Liver (tissue), 8 donors: ENCODE measurements at regions not wholly inside any gene's neighbourhood (a gene's known extent, or its start where the extent isn't known, plus 50 kb on each side); places are given as distances from the start of the nearest gene placed in this dataset.

Experiments
- DNase-seq: peaks from one replicate; pipeline ENCODE4 v3.0.0-alpha.2; 2017; ENCODE audit warnings: low spot score
- H3K27ac ChIP-seq, 2 donors: one replicate each; pipeline ENCODE4 v1.7.0; 2013; ENCODE audit warnings: inconsistent platforms in 2 of 2, low read length in 2 of 2, control low read depth in 1 of 2, low read depth in 1 of 2, mild to moderate bottlenecking in 1 of 2
- H3K27me3 ChIP-seq, 4 donors: one replicate each; pipeline versions ENCODE4 v1.6.1 to v1.7.0; 2013; ENCODE audit warnings: low read length in 3 of 4, inconsistent platforms in 1 of 4, mild to moderate bottlenecking in 1 of 4, moderate library complexity in 1 of 4; ENCODE audit not compliant: control insufficient read depth in 4 of 4, insufficient read depth in 4 of 4
- H3K36me3 ChIP-seq, 4 donors: one replicate each; pipeline versions ENCODE4 v1.6.1 to v1.7.0; 2013; ENCODE audit warnings: low read length in 3 of 4, mild to moderate bottlenecking in 3 of 4, low read depth in 1 of 4, moderate library complexity in 1 of 4; ENCODE audit not compliant: control insufficient read depth in 4 of 4, insufficient read depth in 3 of 4
- H3K4me1 ChIP-seq, 4 donors: one replicate each; pipeline versions ENCODE4 v1.6.1 to v1.7.0; 2013; ENCODE audit warnings: low read length in 3 of 4, mild to moderate bottlenecking in 3 of 4, moderate library complexity in 1 of 4; ENCODE audit not compliant: control insufficient read depth in 4 of 4, insufficient read depth in 4 of 4
- H3K4me3 ChIP-seq, 3 donors: one replicate each; pipeline versions ENCODE4 v1.6.1 to v1.7.0; 2013; ENCODE audit warnings: low read length in 3 of 3, control low read depth in 1 of 3, low read depth in 1 of 3, mild to moderate bottlenecking in 1 of 3
- H3K9ac ChIP-seq, 2 donors: one replicate each; pipeline ENCODE4 v1.7.0; 2013; ENCODE audit warnings: low read length in 2 of 2, mild to moderate bottlenecking in 2 of 2, moderate library complexity in 2 of 2, control low read depth in 1 of 2, low read depth in 1 of 2
- H3K9me3 ChIP-seq, 4 donors: one replicate each; pipeline versions ENCODE4 v1.6.1 to v1.7.0; 2013; ENCODE audit warnings: low read length in 3 of 4; ENCODE audit not compliant: control insufficient read depth in 4 of 4
- EGR1 ChIP-seq, 2 donors: IDR thresholded peaks; 2 replicates each; pipeline ENCODE4 v1.6.1; 2016 to 2018; ENCODE audit warnings: antibody characterized with exemption in 2 of 2, low read depth in 2 of 2
- FOXA1 ChIP-seq: IDR thresholded peaks from 2 replicates; pipeline ENCODE4 v1.6.1; 2016; ENCODE audit warnings: antibody characterized with exemption
- GABPA ChIP-seq, 2 donors: IDR thresholded peaks in 1 of 2; conservative IDR thresholded peaks in 1 of 2; 2 replicates each; pipeline ENCODE4 v1.6.1; 2016; ENCODE audit warnings: antibody characterized with exemption in 2 of 2, mild to moderate bottlenecking in 1 of 2, moderate library complexity in 1 of 2
- HNF4A ChIP-seq, 2 donors: conservative IDR thresholded peaks; 2 replicates each; pipeline ENCODE4 v1.6.1; 2016; ENCODE audit warnings: antibody characterized with exemption in 2 of 2, mild to moderate bottlenecking in 2 of 2
- HNF4G ChIP-seq: IDR thresholded peaks from 2 replicates; pipeline ENCODE4 v1.6.1; 2016; ENCODE audit warnings: antibody characterized with exemption
- JUND ChIP-seq, 2 donors: IDR thresholded peaks; 2 replicates each; pipeline ENCODE4 v1.6.1; 2016; ENCODE audit warnings: antibody characterized with exemption in 2 of 2
- RAD21 ChIP-seq, 2 donors: IDR thresholded peaks; 2 replicates each; pipeline ENCODE4 v1.6.1; 2016; ENCODE audit warnings: antibody characterized with exemption in 2 of 2, mild to moderate bottlenecking in 2 of 2
- RXRA ChIP-seq, 2 donors: IDR thresholded peaks; 2 replicates each; pipeline ENCODE4 v1.6.1; 2017 to 2018; ENCODE audit warnings: antibody characterized with exemption in 2 of 2, mild to moderate bottlenecking in 1 of 2
- SP1 ChIP-seq: IDR thresholded peaks from 2 replicates; pipeline ENCODE4 v1.6.1; 2018; ENCODE audit warnings: antibody characterized with exemption, mild to moderate bottlenecking
- TAF1 ChIP-seq: conservative IDR thresholded peaks from 2 replicates; pipeline ENCODE4 v1.6.1; 2016; ENCODE audit warnings: antibody characterized with exemption, mild to moderate bottlenecking
- YY1 ChIP-seq: IDR thresholded peaks from 2 replicates; pipeline ENCODE4 v1.6.1; 2016; ENCODE audit warnings: antibody characterized with exemption, mild to moderate bottlenecking
- WGBS: extraction: QIAGEN DNeasy Blood & Tissue Kit; methylation state at CpG from one replicate; pipeline ENCODE4 v1.1.7; 2013; 5-methylcytosine and 5-hydroxymethylcytosine counted together
- TF ChIP-seq, protein P1 (sequence below): IDR thresholded peaks from 2 replicates; pipeline ENCODE4 v1.6.1; 2016; ENCODE audit warnings: antibody characterized with exemption, mild to moderate bottlenecking
- TF ChIP-seq, protein P2 (sequence below): fragments of 150-350 bp; IDR thresholded peaks from 2 replicates; pipeline ENCODE4 v1.5.1; 2017; ENCODE audit warnings: improper control_type of control experiment, low read depth, low read length; ENCODE audit not compliant: missing input control
- TF ChIP-seq, protein P3 (sequence below): IDR thresholded peaks from 2 replicates; pipeline ENCODE4 v1.6.1; 2016; ENCODE audit warnings: antibody characterized with exemption
- TF ChIP-seq, protein P4 (sequence below): IDR thresholded peaks from 2 replicates; pipeline ENCODE4 v1.6.1; 2016; ENCODE audit warnings: antibody characterized with exemption
- donor health status: healthy.
- donor health status: healthy.
- donor health status: healthy.
- donor health status: healthy.
- donor health status: healthy.

DNA sequence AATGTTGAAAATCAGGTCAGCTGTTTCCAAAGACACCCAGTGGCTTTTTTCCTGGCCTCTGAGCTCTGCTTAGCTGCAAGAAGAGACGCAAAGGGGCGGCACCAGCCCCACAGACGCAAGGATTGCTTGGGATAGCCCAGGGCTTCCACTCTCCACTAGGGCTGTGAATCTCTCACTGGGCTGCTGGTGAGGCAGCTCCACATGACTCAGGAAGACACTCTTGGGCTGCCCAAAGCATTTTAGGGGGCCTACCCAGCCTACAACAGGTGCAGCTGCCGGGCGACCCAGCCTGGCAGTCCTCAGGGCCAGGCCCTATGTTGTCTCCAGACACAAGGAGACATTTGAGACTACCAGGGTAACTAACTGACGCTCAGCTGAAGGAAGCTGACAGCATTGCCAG lies 59.8 kb downstream of the FAM50B start (continued):
- TF ChIP-seq HNF4G (no peak), GABPA (IDR thresholded peaks at IDR 0.05 in 1 of 2, conservative IDR thresholded peaks at IDR 0.05 in 1 of 2) (no peak), YY1 (no peak)

DNA sequence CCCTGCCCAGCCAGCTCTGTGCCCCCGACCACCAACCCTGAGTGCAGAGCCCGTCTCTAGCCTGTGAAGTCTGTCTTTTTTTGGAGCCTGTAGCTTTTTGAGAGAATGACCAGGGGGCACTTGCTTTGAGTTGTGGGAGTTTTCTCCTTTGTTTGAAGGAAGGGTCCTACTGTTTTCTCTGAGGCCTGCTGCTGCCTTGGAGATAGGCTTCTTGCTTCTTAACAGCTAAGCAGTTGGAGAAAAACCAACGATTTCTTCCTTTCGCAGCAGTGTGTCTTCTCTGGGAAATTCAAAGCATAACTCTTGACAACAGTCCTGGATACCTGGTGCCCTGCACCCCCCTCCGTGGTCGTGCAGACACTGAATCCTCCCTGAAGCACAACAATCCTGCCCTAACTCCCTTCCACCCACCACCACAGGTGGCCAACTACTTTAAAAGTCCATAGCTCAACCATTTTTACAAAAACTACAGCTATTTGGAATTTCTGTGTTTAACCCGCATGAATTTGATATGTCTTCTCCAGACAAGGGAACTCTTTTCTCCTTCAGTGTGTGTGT lies 61.0 kb downstream of the FAM50B start:
- no peaks in the 10 kb centered on the region for H3K9me3 ChIP-seq
- H3K9ac ChIP-seq: no peak overlapping the region
- no peak for DNase-seq
- H3K27ac ChIP-seq: no peak overlapping the region
- TF ChIP-seq FOXA1 (no peak), YY1 (no peak), EGR1 (IDR thresholded peaks at IDR 0.05; ENCODE audit: low read depth in 2 of 2) (no peak), RAD21 (IDR thresholded peaks at IDR 0.05) (no peak), GABPA (IDR thresholded peaks at IDR 0.05 in 1 of 2, conservative IDR thresholded peaks at IDR 0.05 in 1 of 2) (no peak), HNF4A (conservative IDR thresholded peaks at IDR 0.05) (no peak), RXRA (IDR thresholded peaks at IDR 0.05) (no peak), JUND (IDR thresholded peaks at IDR 0.05) (no peak), SP1 (no peak), HNF4G (no peak), TAF1 (no peak)
- TF ChIP-seq, protein P1, sequence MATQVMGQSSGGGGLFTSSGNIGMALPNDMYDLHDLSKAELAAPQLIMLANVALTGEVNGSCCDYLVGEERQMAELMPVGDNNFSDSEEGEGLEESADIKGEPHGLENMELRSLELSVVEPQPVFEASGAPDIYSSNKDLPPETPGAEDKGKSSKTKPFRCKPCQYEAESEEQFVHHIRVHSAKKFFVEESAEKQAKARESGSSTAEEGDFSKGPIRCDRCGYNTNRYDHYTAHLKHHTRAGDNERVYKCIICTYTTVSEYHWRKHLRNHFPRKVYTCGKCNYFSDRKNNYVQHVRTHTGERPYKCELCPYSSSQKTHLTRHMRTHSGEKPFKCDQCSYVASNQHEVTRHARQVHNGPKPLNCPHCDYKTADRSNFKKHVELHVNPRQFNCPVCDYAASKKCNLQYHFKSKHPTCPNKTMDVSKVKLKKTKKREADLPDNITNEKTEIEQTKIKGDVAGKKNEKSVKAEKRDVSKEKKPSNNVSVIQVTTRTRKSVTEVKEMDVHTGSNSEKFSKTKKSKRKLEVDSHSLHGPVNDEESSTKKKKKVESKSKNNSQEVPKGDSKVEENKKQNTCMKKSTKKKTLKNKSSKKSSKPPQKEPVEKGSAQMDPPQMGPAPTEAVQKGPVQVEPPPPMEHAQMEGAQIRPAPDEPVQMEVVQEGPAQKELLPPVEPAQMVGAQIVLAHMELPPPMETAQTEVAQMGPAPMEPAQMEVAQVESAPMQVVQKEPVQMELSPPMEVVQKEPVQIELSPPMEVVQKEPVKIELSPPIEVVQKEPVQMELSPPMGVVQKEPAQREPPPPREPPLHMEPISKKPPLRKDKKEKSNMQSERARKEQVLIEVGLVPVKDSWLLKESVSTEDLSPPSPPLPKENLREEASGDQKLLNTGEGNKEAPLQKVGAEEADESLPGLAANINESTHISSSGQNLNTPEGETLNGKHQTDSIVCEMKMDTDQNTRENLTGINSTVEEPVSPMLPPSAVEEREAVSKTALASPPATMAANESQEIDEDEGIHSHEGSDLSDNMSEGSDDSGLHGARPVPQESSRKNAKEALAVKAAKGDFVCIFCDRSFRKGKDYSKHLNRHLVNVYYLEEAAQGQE: no peak
- TF ChIP-seq, protein P2, sequence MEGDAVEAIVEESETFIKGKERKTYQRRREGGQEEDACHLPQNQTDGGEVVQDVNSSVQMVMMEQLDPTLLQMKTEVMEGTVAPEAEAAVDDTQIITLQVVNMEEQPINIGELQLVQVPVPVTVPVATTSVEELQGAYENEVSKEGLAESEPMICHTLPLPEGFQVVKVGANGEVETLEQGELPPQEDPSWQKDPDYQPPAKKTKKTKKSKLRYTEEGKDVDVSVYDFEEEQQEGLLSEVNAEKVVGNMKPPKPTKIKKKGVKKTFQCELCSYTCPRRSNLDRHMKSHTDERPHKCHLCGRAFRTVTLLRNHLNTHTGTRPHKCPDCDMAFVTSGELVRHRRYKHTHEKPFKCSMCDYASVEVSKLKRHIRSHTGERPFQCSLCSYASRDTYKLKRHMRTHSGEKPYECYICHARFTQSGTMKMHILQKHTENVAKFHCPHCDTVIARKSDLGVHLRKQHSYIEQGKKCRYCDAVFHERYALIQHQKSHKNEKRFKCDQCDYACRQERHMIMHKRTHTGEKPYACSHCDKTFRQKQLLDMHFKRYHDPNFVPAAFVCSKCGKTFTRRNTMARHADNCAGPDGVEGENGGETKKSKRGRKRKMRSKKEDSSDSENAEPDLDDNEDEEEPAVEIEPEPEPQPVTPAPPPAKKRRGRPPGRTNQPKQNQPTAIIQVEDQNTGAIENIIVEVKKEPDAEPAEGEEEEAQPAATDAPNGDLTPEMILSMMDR: no peak
- TF ChIP-seq, protein P3, sequence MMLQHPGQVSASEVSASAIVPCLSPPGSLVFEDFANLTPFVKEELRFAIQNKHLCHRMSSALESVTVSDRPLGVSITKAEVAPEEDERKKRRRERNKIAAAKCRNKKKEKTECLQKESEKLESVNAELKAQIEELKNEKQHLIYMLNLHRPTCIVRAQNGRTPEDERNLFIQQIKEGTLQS: no peak
- TF ChIP-seq, protein P4, sequence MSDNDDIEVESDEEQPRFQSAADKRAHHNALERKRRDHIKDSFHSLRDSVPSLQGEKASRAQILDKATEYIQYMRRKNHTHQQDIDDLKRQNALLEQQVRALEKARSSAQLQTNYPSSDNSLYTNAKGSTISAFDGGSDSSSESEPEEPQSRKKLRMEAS: no peak
- H3K27me3 ChIP-seq: no peaks in the 10 kb centered on the region
- peaks cover 4 to 32% (median 13%) of the 10 kb centered on the region in 4 donors for H3K4me1 ChIP-seq
- WGBS: 93% methylated on average over 7 of the region's 7 CpGs
- no peak overlapping the region for H3K4me3 ChIP-seq
- H3K36me3 ChIP-seq: no peaks in the 10 kb centered on the region

DNA sequence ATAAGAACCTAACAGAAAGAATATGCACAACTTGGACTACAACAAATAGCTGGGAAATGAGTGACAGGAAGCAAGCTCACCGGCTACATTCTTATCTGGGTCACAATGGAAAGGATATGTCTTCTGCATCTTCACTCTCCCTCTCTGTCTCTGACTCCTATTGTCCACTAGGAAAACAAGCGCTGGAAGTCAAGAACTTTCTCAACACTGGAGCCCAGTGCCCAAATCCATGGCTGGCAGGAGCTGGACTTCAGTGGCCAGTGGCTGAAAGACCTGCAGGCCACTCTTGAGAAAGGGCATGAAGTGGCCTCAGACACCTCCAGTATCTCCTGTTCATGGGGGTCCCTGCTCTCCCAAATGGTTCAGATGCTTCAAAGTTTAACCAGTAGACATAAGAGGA lies 62.0 kb downstream of the FAM50B start:
- no peak overlapping the region for H3K9ac ChIP-seq
- H3K9me3 ChIP-seq: no peaks in the 10 kb centered on the region
- no peak for DNase-seq
- no peaks in the 10 kb centered on the region for H3K36me3 ChIP-seq
- H3K4me3 ChIP-seq: no peak overlapping the region
- no peak for TF ChIP-seq RAD21 (IDR thresholded peaks at IDR 0.05)
- TF ChIP-seq, protein P1: no peak
- 80% methylated on average over 2 of the region's 2 CpGs for WGBS
- H3K27me3 ChIP-seq: no peaks in the 10 kb centered on the region
- peaks cover 4 to 30% (median 13%) of the 10 kb centered on the region in 4 donors for H3K4me1 ChIP-seq
- peak overlapping the region in 1 of 2 donors; percentile 58 for H3K27ac ChIP-seq
